B cell (primary cell): ENCODE measurements at regions not wholly inside any gene's neighbourhood (a gene's known extent, or its start where the extent isn't known, plus 50 kb on each side); places are given as distances from the start of the nearest gene placed in this dataset.

Source experiments
- CTCF ChIP-seq: fragments of 200-600 bp; IDR thresholded peaks from one replicate; pipeline ENCODE4 v1.8.0; 2022; ENCODE audit warnings: antibody characterized with exemption, mild to moderate bottlenecking
- EZH2 ChIP-seq: IDR thresholded peaks from 2 replicates; pipeline ENCODE4 v1.6.1; 2012; ENCODE audit warnings: borderline replicate concordance, low read depth, mild to moderate bottlenecking, moderate library complexity, low read length; ENCODE audit not compliant: insufficient read depth, poor library complexity, severe bottlenecking

GRCh38 chr6:164836486-164836885 lies 472.9 kb downstream of the C6orf118 start:
- TF ChIP-seq CTCF = no peak
- no peak for TF ChIP-seq EZH2
